DMS153 (cell line): ENCODE measurements at regions not wholly inside any gene's neighbourhood (a gene's known extent, or its start where the extent isn't known, plus 50 kb on each side); places are given as distances from the start of the nearest gene placed in this dataset.
"Not testable (repeated sequence)": the region's sequence is repeated elsewhere in the genome, so short reads cannot be mapped to it uniquely, and the experiment has no call there.

Experiments used
- DNase-seq: peaks from one replicate; lab custom pipeline; 2025; lab: John Stamatoyannopoulos, UW

- no peak for DNase-seq
Observed at GRCh38 chr9:115668521-115668920, 485.1 kb upstream of the PAPPA start.

- no peak for DNase-seq
Observed at GRCh38 chr9:115671236-115671962, 482.2 kb upstream of the PAPPA start.

- DNase-seq, result no peak
Observed at GRCh38 chr9:115671963-115672305, 481.7 kb upstream of the PAPPA start.

- no peak for DNase-seq
Observed at GRCh38 chr9:115672477-115673316, 480.9 kb upstream of the PAPPA start.

- DNase-seq, result no peak
Observed at GRCh38 chr9:115673599-115673998, 480.0 kb upstream of the PAPPA start.

- DNase-seq, result no peak
Observed at GRCh38 chr9:115674091-115674490, 479.5 kb upstream of the PAPPA start.

GRCh38 chr9:115675834-115676233 lies 477.8 kb upstream of the PAPPA start:
- DNase-seq, result no peak

- no peak for DNase-seq
Observed at GRCh38 chr9:115680231-115680630, 473.4 kb upstream of the PAPPA start.

- no peak for DNase-seq
Observed at GRCh38 chr9:115681585-115681984, 472.0 kb upstream of the PAPPA start.

GRCh38 chr9:115686069-115686468 lies 467.5 kb upstream of the PAPPA start:
- DNase-seq, result no peak

GRCh38 chr9:115687356-115687755 lies 466.2 kb upstream of the PAPPA start:
- no peak for DNase-seq

- no peak for DNase-seq
Observed at GRCh38 chr9:115689331-115689730, 464.3 kb upstream of the PAPPA start.

GRCh38 chr9:115690786-115691496 lies 462.6 kb upstream of the PAPPA start:
- DNase-seq, result no peak

GRCh38 chr9:115691693-115692092 lies 461.9 kb upstream of the PAPPA start:
- no peak for DNase-seq

- not testable (repeated sequence) for DNase-seq
Observed at GRCh38 chr9:115692868-115693267, 460.7 kb upstream of the PAPPA start.

GRCh38 chr9:115694014-115694413 lies 459.6 kb upstream of the PAPPA start:
- no peak for DNase-seq

- DNase-seq, result no peak
Observed at GRCh38 chr9:115694991-115695390, 458.6 kb upstream of the PAPPA start.

- no peak for DNase-seq
Observed at GRCh38 chr9:115712981-115713380, 440.6 kb upstream of the PAPPA start.

- DNase-seq, result no peak
Observed at GRCh38 chr9:115715666-115716065, 437.9 kb upstream of the PAPPA start.

- no peak for DNase-seq
Observed at GRCh38 chr9:115717298-115717697, 436.3 kb upstream of the PAPPA start.

GRCh38 chr9:115717711-115718173 lies 435.8 kb upstream of the PAPPA start:
- DNase-seq, result no peak

- no peak for DNase-seq
Observed at GRCh38 chr9:115730396-115730795, 423.2 kb upstream of the PAPPA start.

- no peak for DNase-seq
Observed at GRCh38 chr9:115730845-115731244, 422.7 kb upstream of the PAPPA start.
